Uterus (tissue), 3 donors: ENCODE measurements at regions not wholly inside any gene's neighbourhood (a gene's known extent, or its start where the extent isn't known, plus 50 kb on each side); places are given as distances from the start of the nearest gene placed in this dataset.

Experiments
- DNase-seq, 2 donors: peaks; one replicate each; pipeline ENCODE4 v3.0.0-alpha.2; 2019 to 2020
- H3K27ac ChIP-seq, 2 donors: fragments of 200-600 bp; sonication (generic); 1 replicate in 1 of 2; 2 replicates in 1 of 2; pipeline ENCODE4 v1.5.1; 2016 to 2018
- H3K27me3 ChIP-seq, 2 donors: fragments of 200-600 bp; sonication (generic); one replicate each; pipeline ENCODE4 v1.5.1; 2018 to 2019; ENCODE audit warnings: control low read depth in 1 of 2
- H3K36me3 ChIP-seq, 2 donors: fragments of 200-600 bp; sonication (generic); one replicate each; pipeline ENCODE4 v1.5.1; 2019; ENCODE audit warnings: control low read depth in 1 of 2
- H3K4me1 ChIP-seq, 2 donors: fragments of 200-600 bp; sonication (generic); one replicate each; pipeline ENCODE4 v1.5.1; 2018 to 2019; ENCODE audit warnings: control low read depth in 1 of 2
- H3K4me3 ChIP-seq, 2 donors: fragments of 200-600 bp; sonication (generic); 1 replicate in 1 of 2; 2 replicates in 1 of 2; pipeline ENCODE4 v1.5.1; 2018 to 2019; ENCODE audit warnings: mild to moderate bottlenecking in 1 of 2
- H3K9me3 ChIP-seq, 2 donors: fragments of 200-600 bp; sonication (generic); one replicate each; pipeline ENCODE4 v1.5.1; 2019; ENCODE audit warnings: control low read depth in 1 of 2
- POLR2A ChIP-seq, 2 donors: fragments of 450-650 bp; IDR thresholded peaks; one replicate each; pipeline ENCODE4 v1.6.1; 2016; ENCODE audit warnings: antibody characterized with exemption in 2 of 2, mild to moderate bottlenecking in 1 of 2, moderate library complexity in 1 of 2
- intact Hi-C: fragments of 100-400 bp; cut with DNase I; formaldehyde crosslinking; loops from one replicate; pipeline ENCODE4 v1.15.1; 2023; ENCODE audit warnings: low total_unique reads
- TF ChIP-seq, protein P1 (sequence below), 4 experiments: fragments of 200-600 bp in 2 of 4; fragments of 450-650 bp in 2 of 4; sonication (generic) in 2 of 4; IDR thresholded peaks; one replicate each; pipeline ENCODE4 v1.5.1; 2016 to 2019; ENCODE audit warnings: antibody characterized with exemption in 4 of 4, mild to moderate bottlenecking in 2 of 4, moderate library complexity in 1 of 4
- donor health status: DM: yes; HTN: yes; CAD: no.

DNA sequence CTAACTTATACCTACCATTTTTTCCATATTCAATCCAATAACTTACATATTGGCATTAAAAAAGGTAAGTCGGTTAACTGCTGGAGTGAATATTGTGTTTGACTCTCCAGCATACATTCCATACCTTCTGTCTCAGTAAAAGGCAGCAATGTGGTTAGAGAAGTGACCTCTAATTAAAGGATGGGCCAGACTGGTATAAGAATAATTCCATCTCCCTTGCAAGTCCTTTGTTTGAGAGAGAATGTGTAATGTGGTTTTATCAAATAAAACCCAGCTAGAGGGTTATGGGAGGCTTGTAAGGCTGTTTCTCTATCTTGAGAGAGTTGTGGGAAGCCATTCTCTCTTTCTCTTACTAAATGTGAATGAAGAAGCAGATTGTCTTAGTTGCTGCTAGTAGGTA, 289.3 kb upstream of the TCF4 start:
- no peak for TF ChIP-seq POLR2A (IDR thresholded peaks at IDR 0.05)
- TF ChIP-seq, protein P1, sequence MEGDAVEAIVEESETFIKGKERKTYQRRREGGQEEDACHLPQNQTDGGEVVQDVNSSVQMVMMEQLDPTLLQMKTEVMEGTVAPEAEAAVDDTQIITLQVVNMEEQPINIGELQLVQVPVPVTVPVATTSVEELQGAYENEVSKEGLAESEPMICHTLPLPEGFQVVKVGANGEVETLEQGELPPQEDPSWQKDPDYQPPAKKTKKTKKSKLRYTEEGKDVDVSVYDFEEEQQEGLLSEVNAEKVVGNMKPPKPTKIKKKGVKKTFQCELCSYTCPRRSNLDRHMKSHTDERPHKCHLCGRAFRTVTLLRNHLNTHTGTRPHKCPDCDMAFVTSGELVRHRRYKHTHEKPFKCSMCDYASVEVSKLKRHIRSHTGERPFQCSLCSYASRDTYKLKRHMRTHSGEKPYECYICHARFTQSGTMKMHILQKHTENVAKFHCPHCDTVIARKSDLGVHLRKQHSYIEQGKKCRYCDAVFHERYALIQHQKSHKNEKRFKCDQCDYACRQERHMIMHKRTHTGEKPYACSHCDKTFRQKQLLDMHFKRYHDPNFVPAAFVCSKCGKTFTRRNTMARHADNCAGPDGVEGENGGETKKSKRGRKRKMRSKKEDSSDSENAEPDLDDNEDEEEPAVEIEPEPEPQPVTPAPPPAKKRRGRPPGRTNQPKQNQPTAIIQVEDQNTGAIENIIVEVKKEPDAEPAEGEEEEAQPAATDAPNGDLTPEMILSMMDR (IDR thresholded peaks at IDR 0.05): no peak
- no peak overlapping the region for H3K27ac ChIP-seq
- no peaks in the 10 kb centered on the region for H3K27me3 ChIP-seq
- intact Hi-C loops: no loop called here
- no peaks in the 10 kb centered on the region for H3K36me3 ChIP-seq
- H3K4me3 ChIP-seq: no peak overlapping the region
- no peaks in the 10 kb centered on the region for H3K4me1 ChIP-seq
- no peak for DNase-seq
- no peaks in the 10 kb centered on the region for H3K9me3 ChIP-seq

DNA sequence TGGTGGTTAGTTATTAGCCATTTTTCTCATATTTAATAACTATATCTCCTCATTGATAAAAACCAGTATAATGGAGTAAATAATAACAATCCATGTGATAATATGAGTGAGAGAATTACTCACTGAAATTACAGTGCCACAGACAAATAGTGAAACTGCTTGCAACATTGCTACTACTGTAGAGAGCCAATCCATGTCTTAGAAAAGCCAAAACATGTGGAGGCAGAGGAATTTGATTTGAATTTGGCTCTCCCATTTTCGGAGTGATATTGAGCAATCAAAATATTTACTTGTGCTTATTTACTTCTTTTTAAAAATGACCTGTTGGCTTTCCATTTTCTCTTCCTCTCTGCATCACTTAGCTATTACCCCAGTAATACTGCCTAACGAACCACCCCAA, 288.3 kb upstream of the TCF4 start:
- no peak for DNase-seq
- Histone ChIP-seq H3K4me1 (no peaks in the 10 kb centered on the region), H3K27ac (no peak overlapping the region), H3K9me3 (no peaks in the 10 kb centered on the region), H3K4me3 (no peak overlapping the region), H3K27me3 (no peaks in the 10 kb centered on the region), H3K36me3 (no peaks in the 10 kb centered on the region)
- TF ChIP-seq, protein P1 (IDR thresholded peaks at IDR 0.05): no peak
- no peak for TF ChIP-seq POLR2A (IDR thresholded peaks at IDR 0.05)
- intact Hi-C loops: no loop called here

DNA sequence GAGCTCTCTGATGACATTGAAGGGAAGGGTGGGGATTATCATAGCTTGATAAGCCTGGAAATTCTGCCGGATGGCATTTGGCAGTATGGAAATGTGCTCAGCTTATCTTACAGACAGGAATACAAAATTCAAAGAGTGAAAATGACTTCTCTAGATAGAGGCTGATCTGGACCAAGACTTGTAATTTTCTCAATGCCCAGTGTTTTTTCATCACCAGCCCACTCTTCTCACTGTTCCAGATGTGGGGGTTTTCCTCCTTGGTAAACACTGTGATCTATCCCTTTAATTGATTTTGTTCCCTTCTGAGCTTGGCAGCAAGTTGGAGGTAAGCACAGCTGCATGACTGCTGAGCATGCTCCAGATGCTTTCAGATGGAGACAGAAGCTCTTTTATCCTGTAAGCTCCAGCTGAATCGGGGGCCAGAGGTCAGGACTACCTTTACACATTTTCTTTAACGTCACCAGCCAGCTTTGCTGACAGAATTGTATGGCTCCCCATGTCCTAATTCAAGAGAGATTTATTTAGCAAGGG, 287.4 kb upstream of the TCF4 start:
- no peaks in the 10 kb centered on the region for H3K9me3 ChIP-seq
- DNase-seq: no peak
- no peaks in the 10 kb centered on the region for H3K36me3 ChIP-seq
- no peaks in the 10 kb centered on the region for H3K4me1 ChIP-seq
- intact Hi-C loops: no loop called here
- no peaks in the 10 kb centered on the region for H3K27me3 ChIP-seq
- no peak overlapping the region for H3K27ac ChIP-seq
- no peak overlapping the region for H3K4me3 ChIP-seq
- no peak for TF ChIP-seq POLR2A (IDR thresholded peaks at IDR 0.05)
- TF ChIP-seq, protein P1 (IDR thresholded peaks at IDR 0.05): no peak

DNA sequence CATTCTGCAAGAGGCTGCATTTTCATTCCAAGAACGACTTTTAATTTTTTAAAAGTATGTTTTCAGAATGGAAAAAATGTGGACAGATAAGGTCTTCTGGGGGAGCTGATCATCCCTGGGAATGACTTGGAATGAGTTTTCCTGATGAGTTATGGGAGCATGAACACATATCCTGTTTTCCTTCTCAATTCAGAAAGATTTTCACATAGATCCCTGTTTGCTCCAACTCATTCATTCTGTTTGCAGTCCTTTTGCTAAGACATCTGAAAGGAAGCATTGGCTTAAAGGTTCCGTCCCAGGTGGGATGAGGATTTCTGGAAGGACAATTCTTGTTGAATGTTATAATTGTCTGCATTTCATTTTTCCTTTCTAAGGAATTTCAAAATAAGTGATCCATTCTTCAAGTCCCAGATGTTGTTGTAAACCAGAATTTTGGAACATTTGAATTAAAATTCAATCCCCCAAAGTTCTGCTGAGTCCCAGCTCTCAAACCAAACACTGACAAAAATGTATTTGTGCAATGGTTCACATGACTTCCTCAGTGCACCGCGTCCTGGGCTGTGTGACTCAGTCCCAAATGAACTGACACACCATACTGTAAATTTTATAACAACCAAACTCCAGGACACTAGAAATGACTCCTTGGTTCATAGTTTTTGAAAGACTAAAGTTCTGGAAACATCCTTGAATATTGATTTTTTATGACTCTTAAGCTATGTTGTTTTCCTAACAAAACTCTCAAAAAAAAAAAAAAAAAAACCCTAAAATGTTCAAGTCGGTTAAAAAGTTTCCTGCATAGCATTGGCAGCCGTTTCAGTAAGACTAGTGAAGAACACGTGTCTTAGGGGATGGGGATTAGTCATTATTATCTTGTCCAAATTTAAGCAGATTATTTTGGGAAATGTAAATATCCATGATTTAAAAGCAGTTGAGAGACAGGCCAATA, 281.8 kb upstream of the TCF4 start:
- Histone ChIP-seq H3K27me3 (no peaks in the 10 kb centered on the region), H3K4me3 (no peak overlapping the region), H3K36me3 (no peaks in the 10 kb centered on the region), H3K4me1 (peaks cover 0 to 3% of the 10 kb centered on the region in 2 donors), H3K27ac (peak overlapping the region in 1 of 2 donors; percentile 46), H3K9me3 (no peaks in the 10 kb centered on the region)
- intact Hi-C loops: no loop called here
- DNase-seq: peak; percentile 27 to 33
- TF ChIP-seq POLR2A (IDR thresholded peaks at IDR 0.05): no peak
- TF ChIP-seq, protein P1 (IDR thresholded peaks at IDR 0.05): no peak

DNA sequence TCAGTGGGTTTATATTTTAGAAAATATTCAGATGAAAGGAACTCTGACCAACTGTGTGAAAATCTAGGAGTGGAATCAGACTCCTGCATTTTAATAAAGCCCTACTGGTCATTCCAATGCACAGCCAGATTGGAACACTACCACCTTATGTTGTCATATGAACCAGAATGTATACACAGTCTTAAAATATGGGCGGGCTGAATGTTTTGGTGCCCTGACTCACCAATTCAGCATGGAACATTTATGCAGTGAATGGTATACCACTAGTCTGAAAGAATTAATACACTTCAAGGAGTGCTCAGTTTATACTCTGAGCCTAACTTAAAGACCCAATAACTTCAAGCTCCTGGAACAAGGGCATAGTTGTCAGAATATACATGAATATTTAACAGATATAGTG, 280.9 kb upstream of the TCF4 start:
- H3K27ac ChIP-seq: peak overlapping the region in 1 of 2 donors; percentile 8
- H3K9me3 ChIP-seq: no peaks in the 10 kb centered on the region
- H3K36me3 ChIP-seq: no peaks in the 10 kb centered on the region
- no peak overlapping the region for H3K4me3 ChIP-seq
- TF ChIP-seq POLR2A (IDR thresholded peaks at IDR 0.05): no peak
- TF ChIP-seq, protein P1 (IDR thresholded peaks at IDR 0.05): no peak
- H3K27me3 ChIP-seq: no peaks in the 10 kb centered on the region
- H3K4me1 ChIP-seq: peaks cover 0 to 3% of the 10 kb centered on the region in 2 donors
- DNase-seq: no peak
- intact Hi-C loops: no loop called here
